ENCODE measurements at regions not wholly inside any gene's neighbourhood (a gene's known extent, or its start where the extent isn't known, plus 50 kb on each side); places are given as distances from the start of the nearest gene placed in this dataset.

GRCh38 chr20:19121916-19122315, 90.5 kb upstream of the SLC24A3 start:
- TF ChIP-seq POLR2A (IDR thresholded peaks at IDR 0.05), result no peak
- TF ChIP-seq, protein P1, sequence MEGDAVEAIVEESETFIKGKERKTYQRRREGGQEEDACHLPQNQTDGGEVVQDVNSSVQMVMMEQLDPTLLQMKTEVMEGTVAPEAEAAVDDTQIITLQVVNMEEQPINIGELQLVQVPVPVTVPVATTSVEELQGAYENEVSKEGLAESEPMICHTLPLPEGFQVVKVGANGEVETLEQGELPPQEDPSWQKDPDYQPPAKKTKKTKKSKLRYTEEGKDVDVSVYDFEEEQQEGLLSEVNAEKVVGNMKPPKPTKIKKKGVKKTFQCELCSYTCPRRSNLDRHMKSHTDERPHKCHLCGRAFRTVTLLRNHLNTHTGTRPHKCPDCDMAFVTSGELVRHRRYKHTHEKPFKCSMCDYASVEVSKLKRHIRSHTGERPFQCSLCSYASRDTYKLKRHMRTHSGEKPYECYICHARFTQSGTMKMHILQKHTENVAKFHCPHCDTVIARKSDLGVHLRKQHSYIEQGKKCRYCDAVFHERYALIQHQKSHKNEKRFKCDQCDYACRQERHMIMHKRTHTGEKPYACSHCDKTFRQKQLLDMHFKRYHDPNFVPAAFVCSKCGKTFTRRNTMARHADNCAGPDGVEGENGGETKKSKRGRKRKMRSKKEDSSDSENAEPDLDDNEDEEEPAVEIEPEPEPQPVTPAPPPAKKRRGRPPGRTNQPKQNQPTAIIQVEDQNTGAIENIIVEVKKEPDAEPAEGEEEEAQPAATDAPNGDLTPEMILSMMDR (IDR thresholded peaks at IDR 0.05), result no peak

Data from adrenal gland (tissue), 5 donors.